Kidney (tissue), 13 donors: ENCODE measurements at regions not wholly inside any gene's neighbourhood (a gene's known extent, or its start where the extent isn't known, plus 50 kb on each side); places are given as distances from the start of the nearest gene placed in this dataset.

Source experiments
- DNase-seq, 5 donors: peaks; one replicate each; pipeline ENCODE4 v3.0.0-alpha.2; 2013 to 2020
- FAIRE-seq: peaks from 2 replicates; lab custom pipeline; 2012; peaks lifted over from hg19 to GRCh38; lab: Jason Lieb, UNC
- H3K27ac ChIP-seq, 2 donors: one replicate each; pipeline ENCODE4 v1.7.0; 2013; ENCODE audit warnings: low read depth in 2 of 2, low read length in 2 of 2, inconsistent platforms in 1 of 2
- H3K27me3 ChIP-seq: one replicate; pipeline ENCODE4 v1.7.1; 2013; ENCODE audit warnings: low read length, inconsistent platforms; ENCODE audit not compliant: control insufficient read depth, insufficient read depth
- H3K36me3 ChIP-seq, 3 donors: one replicate each; pipeline versions ENCODE4 v1.7.0 to v1.7.1; 2013; ENCODE audit warnings: low read length in 3 of 3, control low read depth in 1 of 3, inconsistent platforms in 1 of 3; ENCODE audit not compliant: insufficient read depth in 3 of 3, control insufficient read depth in 2 of 3
- H3K4me1 ChIP-seq, 3 donors: one replicate each; pipeline versions ENCODE4 v1.7.0 to v1.7.1; 2013; ENCODE audit warnings: low read length in 3 of 3, inconsistent platforms in 1 of 3, low read depth in 1 of 3; ENCODE audit not compliant: control insufficient read depth in 2 of 3, insufficient read depth in 2 of 3
- H3K4me3 ChIP-seq, 3 donors: one replicate each; pipeline versions ENCODE4 v1.7.0 to v1.8.1; 2013; ENCODE audit warnings: low read length in 3 of 3, control low read depth in 1 of 3, inconsistent platforms in 1 of 3
- H3K9ac ChIP-seq, 3 donors: one replicate each; pipeline versions ENCODE4 v1.7.0 to v1.7.1; 2013; ENCODE audit warnings: low read length in 3 of 3, control low read depth in 1 of 3, inconsistent platforms in 1 of 3
- H3K9me3 ChIP-seq, 3 donors: one replicate each; pipeline versions ENCODE4 v1.7.0 to v1.7.1; 2013; ENCODE audit warnings: low read length in 3 of 3, control low read depth in 1 of 3, inconsistent platforms in 1 of 3; ENCODE audit not compliant: control insufficient read depth in 2 of 3, insufficient read depth in 1 of 3
- intact Hi-C: fragments of 100-400 bp; cut with DNase I; formaldehyde crosslinking; loops from one replicate; pipeline ENCODE4 v1.11.1; 2022
- TF ChIP-seq, protein P1 (sequence below): IDR thresholded peaks from 3 replicates; pipeline ENCODE4 v1.5.1; 2012; ENCODE audit warnings: mild to moderate bottlenecking, moderate library complexity, borderline replicate concordance; ENCODE audit not compliant: insufficient read depth; ENCODE audit errors: extremely low read depth
- donor health status: control.
- donor health status: control.
- donor health status: control.
- donor health status: control.
- donor health status: control.
- donor health status: DM: yes; HTN: yes; CAD: no.
- donor health status: Normal renal cell carcinoma (clear cell type).

- Histone ChIP-seq H3K27ac (no peak overlapping the region), H3K9ac (no peak overlapping the region), H3K4me1 (no peaks in the 10 kb centered on the region), H3K27me3 (no peaks in the 10 kb centered on the region), H3K36me3 (peaks cover 0 to 2% (median 0%) of the 10 kb centered on the region in 3 donors), H3K4me3 (no peak overlapping the region), H3K9me3 (peaks cover 0 to 4% (median 0%) of the 10 kb centered on the region in 3 donors)
- TF ChIP-seq, protein P1, sequence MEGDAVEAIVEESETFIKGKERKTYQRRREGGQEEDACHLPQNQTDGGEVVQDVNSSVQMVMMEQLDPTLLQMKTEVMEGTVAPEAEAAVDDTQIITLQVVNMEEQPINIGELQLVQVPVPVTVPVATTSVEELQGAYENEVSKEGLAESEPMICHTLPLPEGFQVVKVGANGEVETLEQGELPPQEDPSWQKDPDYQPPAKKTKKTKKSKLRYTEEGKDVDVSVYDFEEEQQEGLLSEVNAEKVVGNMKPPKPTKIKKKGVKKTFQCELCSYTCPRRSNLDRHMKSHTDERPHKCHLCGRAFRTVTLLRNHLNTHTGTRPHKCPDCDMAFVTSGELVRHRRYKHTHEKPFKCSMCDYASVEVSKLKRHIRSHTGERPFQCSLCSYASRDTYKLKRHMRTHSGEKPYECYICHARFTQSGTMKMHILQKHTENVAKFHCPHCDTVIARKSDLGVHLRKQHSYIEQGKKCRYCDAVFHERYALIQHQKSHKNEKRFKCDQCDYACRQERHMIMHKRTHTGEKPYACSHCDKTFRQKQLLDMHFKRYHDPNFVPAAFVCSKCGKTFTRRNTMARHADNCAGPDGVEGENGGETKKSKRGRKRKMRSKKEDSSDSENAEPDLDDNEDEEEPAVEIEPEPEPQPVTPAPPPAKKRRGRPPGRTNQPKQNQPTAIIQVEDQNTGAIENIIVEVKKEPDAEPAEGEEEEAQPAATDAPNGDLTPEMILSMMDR: no peak
- intact Hi-C loops: no loop called here
- FAIRE-seq (no peak), DNase-seq (peak in 1 of 5 donors; percentile 11)
Measured at GRCh38 chr19:27745978-27746542, 1466.9 kb downstream of the UQCRFS1 start.

DNA sequence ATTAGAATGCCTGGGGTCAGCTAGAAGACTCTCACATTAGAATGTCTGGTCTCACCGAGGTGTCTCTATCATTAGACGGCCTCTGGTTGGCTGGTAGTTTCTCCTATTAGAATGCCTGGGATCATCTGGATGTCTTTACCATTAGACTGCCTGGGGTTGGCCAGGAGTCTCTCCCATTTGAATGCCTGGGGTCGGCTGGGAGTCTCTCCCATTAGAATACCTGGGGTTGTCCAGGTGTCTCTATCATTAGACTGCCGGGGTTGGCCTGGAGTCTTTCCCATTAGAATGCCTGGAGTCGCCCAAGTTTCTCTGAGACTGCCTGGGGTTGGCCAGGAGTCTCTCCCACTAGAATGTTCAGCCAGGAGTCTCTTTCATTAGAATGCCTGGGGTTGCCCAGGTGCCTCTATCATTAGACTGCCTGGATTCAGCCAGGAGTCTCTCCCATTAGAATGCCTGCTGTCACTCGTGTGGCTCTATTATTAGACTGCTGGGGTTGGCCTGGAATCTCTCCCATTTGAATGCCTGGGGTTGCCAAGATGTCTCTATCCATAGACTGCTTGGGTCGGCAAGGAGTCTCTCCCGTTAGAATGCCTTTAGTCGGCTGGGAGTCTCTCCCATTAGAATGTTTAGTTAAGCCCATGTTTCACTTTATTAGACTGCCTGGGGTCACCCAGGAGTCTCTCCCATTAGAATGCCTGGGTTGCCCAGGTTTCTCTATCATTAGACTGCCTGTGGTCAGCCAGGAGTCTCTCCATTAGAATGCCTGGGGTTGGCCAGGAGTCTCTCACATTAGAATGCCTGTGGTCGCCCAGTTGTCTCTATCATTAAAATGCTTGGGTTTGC lies 1467.8 kb downstream of the UQCRFS1 start:
- Histone ChIP-seq H3K4me3 (no peak overlapping the region), H3K9ac (no peak overlapping the region), H3K27ac (no peak overlapping the region), H3K9me3 (peaks cover 0 to 4% (median 0%) of the 10 kb centered on the region in 3 donors), H3K36me3 (peaks cover 0 to 2% (median 0%) of the 10 kb centered on the region in 3 donors), H3K4me1 (no peaks in the 10 kb centered on the region), H3K27me3 (no peaks in the 10 kb centered on the region)
- no peak for FAIRE-seq
- peak in 1 of 5 donors; percentile 7 for DNase-seq
- intact Hi-C loops: no loop called here
- TF ChIP-seq, protein P1: no peak

DNA sequence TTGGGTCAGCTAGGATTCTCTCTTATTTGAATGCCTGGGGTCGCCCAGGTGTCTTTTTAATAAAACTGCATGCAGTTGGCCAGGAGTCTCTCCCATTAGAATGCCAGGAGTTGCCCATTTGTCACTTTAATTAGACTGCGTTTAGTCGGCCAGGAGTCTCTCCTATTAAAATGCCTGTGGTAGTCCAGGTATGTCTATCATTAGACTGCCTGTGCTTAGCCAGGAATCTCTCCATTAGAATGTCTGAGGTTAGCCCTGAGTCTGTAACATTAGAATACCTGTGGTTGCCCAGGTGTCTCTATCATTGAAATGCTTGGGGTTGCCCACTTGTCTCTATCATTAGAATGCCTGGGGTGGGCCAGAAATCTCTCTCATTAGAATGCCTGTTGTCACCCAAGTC lies 1470.9 kb downstream of the UQCRFS1 start:
- Histone ChIP-seq H3K9ac (no peak overlapping the region), H3K36me3 (peaks cover 0 to 4% (median 2%) of the 10 kb centered on the region in 3 donors), H3K27me3 (no peaks in the 10 kb centered on the region), H3K4me1 (no peaks in the 10 kb centered on the region), H3K9me3 (no peaks in the 10 kb centered on the region), H3K4me3 (no peak overlapping the region), H3K27ac (no peak overlapping the region)
- DNase-seq (peak in 1 of 5 donors; percentile 2), FAIRE-seq (no peak)
- TF ChIP-seq, protein P1: no peak
- intact Hi-C loops: no loop called here
